HUES6 (cell line): ENCODE measurements at regions not wholly inside any gene's neighbourhood (a gene's known extent, or its start where the extent isn't known, plus 50 kb on each side); places are given as distances from the start of the nearest gene placed in this dataset.

Experiments
- H3K27ac ChIP-seq: 2 replicates; pipeline ENCODE4 v1.7.0; 2013; ENCODE audit warnings: low read depth, mild to moderate bottlenecking, low read length, inconsistent platforms
- H3K27me3 ChIP-seq: 2 replicates; pipeline ENCODE4 v1.6.1; 2013; ENCODE audit warnings: low read length; ENCODE audit not compliant: control insufficient read depth, insufficient read depth
- H3K36me3 ChIP-seq: 2 replicates; pipeline ENCODE4 v1.6.1; 2013; ENCODE audit warnings: low read length; ENCODE audit not compliant: control insufficient read depth, insufficient read depth
- H3K4me1 ChIP-seq: 2 replicates; pipeline ENCODE4 v1.6.1; 2013; ENCODE audit warnings: low read length; ENCODE audit not compliant: control insufficient read depth, insufficient read depth
- H3K4me3 ChIP-seq: 2 replicates; pipeline ENCODE4 v1.5.1; 2013; ENCODE audit warnings: low read depth, low read length
- H3K9ac ChIP-seq: one replicate; pipeline ENCODE4 v1.6.1; 2013; ENCODE audit warnings: mild to moderate bottlenecking, low read length
- H3K9me3 ChIP-seq: 2 replicates; pipeline ENCODE4 v1.6.1; 2013; ENCODE audit warnings: low read depth, low read length; ENCODE audit not compliant: control insufficient read depth, insufficient read depth

DNA sequence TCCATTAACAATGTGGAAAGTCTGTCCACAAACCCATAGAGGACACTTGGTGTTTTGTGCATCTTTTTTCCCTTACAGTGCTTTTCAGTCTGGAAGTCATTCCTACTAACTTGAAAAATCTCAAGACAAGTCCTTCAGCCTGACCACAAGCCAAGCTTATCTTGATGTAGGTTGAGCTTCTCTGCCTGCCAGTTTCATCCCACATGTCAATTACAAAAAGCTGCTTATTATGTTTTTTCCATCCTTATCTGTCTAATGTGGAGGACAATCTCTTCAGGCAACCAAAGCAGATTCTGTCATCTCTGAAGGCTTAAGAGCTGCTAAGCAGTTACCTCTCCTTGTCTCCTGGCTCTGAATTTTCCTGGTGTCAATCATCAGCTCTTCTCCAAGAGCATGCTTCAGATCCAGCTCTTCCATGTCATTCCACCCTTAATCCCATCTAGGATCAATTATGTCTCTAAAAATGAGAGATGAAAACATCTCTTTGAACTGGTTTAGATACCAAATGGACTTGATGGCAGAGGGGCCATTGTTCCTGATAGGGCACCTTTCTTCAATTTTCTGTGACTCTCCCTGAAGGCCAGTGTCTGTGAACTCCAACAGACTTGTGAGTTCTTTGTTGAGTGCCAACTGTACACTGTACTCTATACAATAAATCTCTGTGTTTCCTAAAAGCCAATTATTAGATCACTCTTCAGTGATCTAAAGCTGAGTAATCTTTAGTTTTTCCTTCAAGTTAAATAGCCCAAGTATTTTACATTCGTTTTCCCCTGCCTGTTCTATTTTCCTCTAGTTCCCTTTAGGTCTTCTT, 208.6 kb downstream of the RBM43 start:
- H3K9me3 ChIP-seq, result no peaks in the 10 kb centered on the region
- no peak overlapping the region for H3K27ac ChIP-seq
- no peaks in the 10 kb centered on the region for H3K36me3 ChIP-seq
- H3K4me1 ChIP-seq, result no peaks in the 10 kb centered on the region
- no peak overlapping the region for H3K9ac ChIP-seq
- H3K4me3 ChIP-seq, result no peak overlapping the region
- no peaks in the 10 kb centered on the region for H3K27me3 ChIP-seq

DNA sequence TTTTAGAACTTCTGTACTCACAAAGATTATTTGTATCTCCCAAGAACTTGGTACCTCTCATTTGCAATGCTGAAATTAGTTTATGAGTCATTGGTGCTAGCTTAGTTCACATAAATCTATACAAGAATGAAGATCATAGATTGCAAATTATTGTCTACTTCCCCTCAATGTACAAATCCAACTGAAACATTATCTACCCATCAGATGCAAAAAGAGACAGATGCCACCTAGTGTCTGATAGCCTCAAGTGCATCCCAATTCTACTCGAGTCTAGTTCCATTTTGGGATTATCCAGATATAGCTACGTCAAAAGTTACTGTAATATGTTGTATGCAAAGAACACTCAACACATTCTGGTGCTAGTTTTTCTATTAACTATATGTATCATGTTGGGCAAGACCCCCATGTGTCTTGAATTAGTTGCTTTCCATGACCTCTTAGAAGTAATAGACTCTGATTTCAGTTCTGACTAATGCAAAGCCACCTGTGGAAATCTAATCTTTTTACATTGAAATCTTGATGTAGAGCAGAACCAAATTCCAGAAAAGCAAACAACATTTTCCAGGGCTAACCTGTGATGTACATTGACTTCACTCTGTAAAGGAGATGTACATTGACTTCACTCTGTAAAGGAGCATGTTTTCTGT, 210.0 kb downstream of the RBM43 start:
- H3K27me3 ChIP-seq, result no peaks in the 10 kb centered on the region
- no peak overlapping the region for H3K27ac ChIP-seq
- H3K4me3 ChIP-seq, result no peak overlapping the region
- H3K4me1 ChIP-seq, result no peaks in the 10 kb centered on the region
- H3K9ac ChIP-seq, result no peak overlapping the region
- H3K9me3 ChIP-seq, result no peaks in the 10 kb centered on the region
- H3K36me3 ChIP-seq, result no peaks in the 10 kb centered on the region

DNA sequence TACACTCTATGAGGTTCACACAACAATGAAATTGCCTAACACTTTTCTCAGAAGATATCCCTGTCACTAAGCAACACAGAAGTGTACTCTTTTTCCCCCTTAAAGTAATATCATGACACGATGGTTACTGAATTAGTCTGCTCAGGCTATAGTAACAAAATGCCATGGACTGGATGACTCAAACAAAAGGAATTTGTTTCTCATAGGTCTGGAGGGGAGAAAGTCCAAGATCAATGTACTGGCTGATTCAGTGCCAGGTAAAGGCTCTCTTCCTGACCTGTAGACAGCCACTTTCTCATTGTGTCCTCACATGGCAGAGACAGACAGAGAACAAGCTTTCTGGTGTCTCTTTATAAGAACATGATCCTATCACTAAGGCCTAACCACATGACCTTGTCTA, 211.9 kb downstream of the RBM43 start:
- no peaks in the 10 kb centered on the region for H3K9me3 ChIP-seq
- H3K36me3 ChIP-seq, result no peaks in the 10 kb centered on the region
- H3K27ac ChIP-seq, result no peak overlapping the region
- no peak overlapping the region for H3K9ac ChIP-seq
- no peak overlapping the region for H3K4me3 ChIP-seq
- H3K4me1 ChIP-seq, result no peaks in the 10 kb centered on the region
- no peaks in the 10 kb centered on the region for H3K27me3 ChIP-seq

DNA sequence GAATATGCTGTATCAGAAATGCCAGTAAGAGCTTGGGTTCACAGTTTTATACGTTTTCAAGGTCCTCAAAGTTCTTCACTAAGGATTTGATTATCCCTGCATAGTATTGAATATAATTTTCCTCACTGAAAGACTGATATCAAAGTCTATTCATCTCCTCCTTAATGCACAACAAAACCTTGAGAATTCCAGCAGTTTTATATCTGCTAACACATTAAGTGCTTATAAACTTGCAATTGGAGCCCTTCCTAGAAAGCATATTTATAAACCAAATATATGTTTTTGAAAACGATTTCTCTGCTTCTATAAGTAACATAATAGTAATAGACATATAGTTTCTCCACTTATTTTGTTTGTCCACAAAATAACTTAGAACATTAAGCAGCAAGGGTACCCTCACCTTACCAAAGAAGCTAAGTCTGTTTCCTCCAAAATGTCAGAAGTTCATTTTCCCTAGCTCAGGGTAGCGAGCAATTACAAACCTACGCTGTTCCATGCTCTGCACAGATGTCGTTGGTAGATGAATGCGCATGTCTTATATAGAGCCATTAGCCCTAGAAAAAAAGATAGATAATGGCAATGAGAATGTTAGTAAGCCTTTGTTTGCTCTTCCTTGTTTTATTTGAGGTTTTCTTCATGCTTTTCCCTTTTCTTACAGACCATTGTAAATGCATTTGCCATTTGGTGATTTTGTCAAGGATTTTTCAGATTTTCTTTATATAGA, 213.2 kb downstream of the RBM43 start:
- no peaks in the 10 kb centered on the region for H3K36me3 ChIP-seq
- H3K9me3 ChIP-seq, result no peaks in the 10 kb centered on the region
- H3K27me3 ChIP-seq, result no peaks in the 10 kb centered on the region
- no peaks in the 10 kb centered on the region for H3K4me1 ChIP-seq
- no peak overlapping the region for H3K4me3 ChIP-seq
- no peak overlapping the region for H3K9ac ChIP-seq
- no peak overlapping the region for H3K27ac ChIP-seq

DNA sequence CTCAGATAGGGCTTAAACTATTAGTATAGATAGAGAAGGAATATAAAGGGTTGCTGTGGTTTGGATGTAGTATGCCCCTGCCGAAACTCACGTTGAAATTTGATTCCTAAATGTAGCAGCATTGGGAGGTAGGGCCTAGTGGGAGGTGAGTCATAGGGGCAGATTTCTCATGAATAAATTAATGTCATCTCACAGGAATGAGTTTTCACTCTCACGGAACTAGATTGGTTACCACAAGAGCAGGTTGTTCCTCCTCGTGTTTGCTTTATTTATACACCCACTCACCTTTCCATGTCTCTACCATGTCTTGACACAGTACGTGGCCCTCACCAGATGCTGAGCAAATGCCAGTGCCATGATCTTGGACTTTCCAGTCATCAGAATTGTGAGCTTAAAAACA, 218.2 kb downstream of the RBM43 start:
- no peak overlapping the region for H3K4me3 ChIP-seq
- no peak overlapping the region for H3K9ac ChIP-seq
- H3K4me1 ChIP-seq, result no peaks in the 10 kb centered on the region
- no peaks in the 10 kb centered on the region for H3K27me3 ChIP-seq
- no peaks in the 10 kb centered on the region for H3K36me3 ChIP-seq
- H3K27ac ChIP-seq, result no peak overlapping the region
- no peaks in the 10 kb centered on the region for H3K9me3 ChIP-seq

DNA sequence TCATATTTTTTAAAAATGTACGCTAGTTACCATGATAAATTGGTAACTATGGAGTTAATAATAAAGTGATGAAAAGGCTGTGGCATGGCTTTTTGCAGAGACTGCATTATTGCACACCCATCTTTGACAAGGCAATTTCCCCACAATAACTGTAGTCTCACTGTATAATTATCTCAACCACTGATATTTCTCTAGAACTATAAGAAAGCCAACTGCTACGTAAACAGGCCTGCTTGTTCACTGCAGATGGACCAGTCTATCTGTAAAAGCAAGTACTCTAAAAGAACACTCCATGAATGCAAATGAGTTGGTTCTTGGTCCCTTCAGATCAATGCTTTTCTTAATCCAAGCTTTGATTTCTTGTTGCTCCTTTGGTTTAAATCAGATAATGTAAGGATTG, 218.7 kb downstream of the RBM43 start:
- H3K4me1 ChIP-seq, result no peaks in the 10 kb centered on the region
- no peak overlapping the region for H3K9ac ChIP-seq

DNA sequence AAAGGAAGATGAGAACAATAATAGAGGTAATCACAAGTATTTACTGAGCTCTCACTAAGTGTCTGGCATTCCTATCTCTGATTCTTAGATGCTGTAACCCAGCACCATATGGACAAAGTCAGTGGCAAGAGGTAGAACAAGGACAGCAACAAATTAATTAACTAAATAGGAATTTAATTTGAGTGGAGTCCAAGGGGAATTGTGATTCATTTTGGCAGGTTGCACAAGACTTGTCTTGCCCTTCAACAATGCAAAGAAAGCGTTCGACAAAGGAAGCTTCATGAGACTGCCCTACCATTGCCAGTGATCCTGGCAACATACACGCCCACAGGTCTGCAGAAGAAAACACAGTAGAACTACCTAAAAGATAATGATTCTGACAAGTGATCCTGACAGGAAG, 221.6 kb downstream of the RBM43 start:
- Histone ChIP-seq H3K27me3 (no peaks in the 10 kb centered on the region), H3K27ac (no peak overlapping the region), H3K9me3 (no peaks in the 10 kb centered on the region), H3K9ac (no peak overlapping the region), H3K4me1 (no peaks in the 10 kb centered on the region), H3K4me3 (no peak overlapping the region), H3K36me3 (no peaks in the 10 kb centered on the region)

More for the DNA sequence above, 218.7 kb downstream of the RBM43 start:
- H3K27ac ChIP-seq, result no peak overlapping the region
- H3K36me3 ChIP-seq, result no peaks in the 10 kb centered on the region
- H3K27me3 ChIP-seq, result no peaks in the 10 kb centered on the region
- no peak overlapping the region for H3K4me3 ChIP-seq
- H3K9me3 ChIP-seq, result no peaks in the 10 kb centered on the region

DNA sequence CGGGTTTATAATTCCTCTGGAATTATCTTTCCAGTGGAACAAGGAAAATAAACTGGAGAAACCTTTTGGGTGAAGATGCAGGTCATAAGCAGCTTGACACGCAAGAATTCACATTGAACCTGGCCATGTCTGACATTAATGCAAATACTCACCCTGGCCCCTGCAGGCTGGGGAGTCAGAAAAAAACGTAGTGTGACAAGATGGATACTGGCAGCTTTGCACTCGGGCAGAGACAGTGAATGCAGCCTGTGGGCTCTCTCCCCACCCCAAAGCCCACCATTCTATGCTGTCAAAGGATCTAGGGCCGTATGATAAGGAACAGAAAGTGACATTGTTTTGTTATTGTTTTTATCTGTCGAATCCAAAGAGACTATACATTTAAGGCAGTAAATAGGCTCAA, 223.1 kb downstream of the RBM43 start:
- Histone ChIP-seq H3K27ac (no peak overlapping the region), H3K27me3 (no peaks in the 10 kb centered on the region), H3K9me3 (no peaks in the 10 kb centered on the region), H3K4me1 (no peaks in the 10 kb centered on the region), H3K9ac (no peak overlapping the region), H3K4me3 (no peak overlapping the region), H3K36me3 (no peaks in the 10 kb centered on the region)

DNA sequence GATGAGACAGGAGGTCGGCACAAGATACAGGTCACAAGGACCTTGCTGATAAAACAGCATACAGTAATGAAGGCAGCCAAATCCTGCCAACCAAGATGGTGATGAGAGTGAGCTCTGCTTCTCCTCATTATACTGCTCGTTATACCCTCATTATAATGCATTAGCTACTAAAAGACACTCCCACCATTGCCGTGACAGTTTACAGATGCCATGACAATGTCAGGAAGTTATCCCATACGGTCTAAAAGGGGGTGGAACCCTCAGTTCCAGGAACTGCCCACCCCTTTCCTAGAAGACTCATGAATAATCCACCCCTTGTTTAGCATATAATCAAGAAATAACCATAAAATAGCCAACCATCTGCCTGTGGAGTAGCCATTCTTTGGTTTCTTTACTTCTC, 224.2 kb downstream of the RBM43 start:
- H3K4me1 ChIP-seq, result no peaks in the 10 kb centered on the region
- H3K9ac ChIP-seq, result no peak overlapping the region
- no peak overlapping the region for H3K27ac ChIP-seq
- H3K4me3 ChIP-seq, result no peak overlapping the region
- H3K27me3 ChIP-seq, result no peaks in the 10 kb centered on the region
- no peaks in the 10 kb centered on the region for H3K9me3 ChIP-seq
- no peaks in the 10 kb centered on the region for H3K36me3 ChIP-seq

DNA sequence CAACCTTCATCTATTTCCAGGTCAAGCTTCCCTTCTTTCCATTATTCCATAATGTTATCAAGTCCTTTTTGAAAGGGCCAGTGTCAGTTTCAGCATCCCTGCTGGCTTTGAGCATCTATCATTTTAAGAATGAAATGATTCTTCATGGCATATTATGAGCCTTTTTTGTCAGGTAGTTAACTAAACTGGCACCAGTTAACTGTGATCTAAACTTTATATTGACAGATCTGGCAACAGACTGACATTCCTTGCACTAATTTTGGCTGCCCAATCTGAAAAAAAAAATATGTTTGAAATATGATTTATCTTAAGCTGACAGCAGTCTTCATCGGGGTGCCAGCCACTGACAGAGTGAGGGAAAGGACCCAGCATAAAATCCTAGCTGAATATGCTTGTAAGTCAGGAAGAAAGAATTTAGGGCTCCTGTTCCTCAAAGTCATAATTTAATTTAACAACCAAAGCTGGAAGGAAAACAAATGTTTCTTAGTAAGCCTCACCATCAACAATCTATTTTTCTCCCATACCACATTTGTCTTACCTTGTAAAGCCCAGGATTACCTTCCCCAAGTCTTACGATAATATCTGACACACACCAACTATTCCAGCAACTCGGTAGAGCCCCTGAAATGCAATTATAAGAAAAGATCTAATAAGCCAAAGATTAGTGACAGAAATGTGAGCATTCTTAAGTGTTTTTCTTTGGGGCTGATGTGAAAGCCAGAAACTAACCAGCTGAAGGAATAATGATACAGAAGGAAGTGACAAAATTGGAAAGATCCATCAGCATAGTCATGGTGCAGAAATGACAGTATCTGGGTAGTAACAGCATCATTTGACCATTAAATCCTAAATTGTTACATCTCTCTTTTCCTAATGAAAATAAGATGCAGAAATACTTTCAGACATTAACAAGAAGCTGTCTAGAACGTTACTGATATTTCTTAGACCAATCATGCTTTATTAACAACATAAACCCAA, 228.1 kb downstream of the RBM43 start:
- no peaks in the 10 kb centered on the region for H3K4me1 ChIP-seq
- H3K27ac ChIP-seq, result no peak overlapping the region
- H3K9me3 ChIP-seq, result no peaks in the 10 kb centered on the region
- H3K36me3 ChIP-seq, result no peaks in the 10 kb centered on the region
- H3K9ac ChIP-seq, result no peak overlapping the region
- no peaks in the 10 kb centered on the region for H3K27me3 ChIP-seq
- H3K4me3 ChIP-seq, result no peak overlapping the region
